ENCODE measurements at regions not wholly inside any gene's neighbourhood (a gene's known extent, or its start where the extent isn't known, plus 50 kb on each side); places are given as distances from the start of the nearest gene placed in this dataset.

DNA sequence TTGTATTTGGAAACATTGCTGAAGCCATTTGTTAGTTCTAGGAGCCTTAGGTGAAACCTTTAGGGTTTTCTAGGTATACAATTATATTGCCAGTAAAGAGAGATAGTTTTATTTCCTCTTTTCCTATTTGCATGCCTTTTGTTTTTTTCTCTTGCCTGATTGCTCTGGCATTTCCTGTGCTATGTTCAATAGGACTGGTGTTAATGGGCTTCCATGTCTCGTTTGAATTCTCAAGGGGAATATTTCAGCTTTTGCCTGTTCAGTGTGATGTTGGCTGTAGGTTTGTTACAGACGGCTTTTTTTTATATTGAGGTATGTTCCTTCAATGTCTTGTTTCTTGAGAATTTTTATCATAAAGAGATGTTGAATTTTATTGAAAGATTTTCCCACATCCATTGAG is 1054.9 kb upstream of the NXPH2 start:
- TF ChIP-seq CTCF (optimal IDR thresholded peaks at IDR 0.05 in 1 of 3, IDR thresholded peaks at IDR 0.05 in 1 of 3, conservative IDR thresholded peaks at IDR 0.05 in 1 of 3; ENCODE audit: extremely low read depth in 1 of 3, insufficient read depth in 2 of 3, low read length in 3 of 3) (no peak), EZH2 (IDR thresholded peaks at IDR 0.05; ENCODE audit: low read length) (no peak)
